Nephron progenitor cell (in vitro differentiated cells): ENCODE measurements at regions not wholly inside any gene's neighbourhood (a gene's known extent, or its start where the extent isn't known, plus 50 kb on each side); places are given as distances from the start of the nearest gene placed in this dataset.

Experiments
- DNase-seq: peaks from one replicate; pipeline ENCODE4 v3.0.0; 2021
- H3K27ac Mint-ChIP-seq: 2 replicates; pipeline ENCODE4 v1.8.0; 2021; ENCODE audit warnings: mild to moderate bottlenecking, moderate library complexity, mixed read lengths
- H3K27me3 Mint-ChIP-seq: 2 replicates; pipeline ENCODE4 v1.8.0; 2021; ENCODE audit warnings: mild to moderate bottlenecking, low read depth, mixed read lengths; ENCODE audit not compliant: poor library complexity
- H3K36me3 Mint-ChIP-seq: 2 replicates; pipeline ENCODE4 v1.8.0; 2021; ENCODE audit warnings: low read depth, mixed read lengths
- H3K4me1 Mint-ChIP-seq: 2 replicates; pipeline ENCODE4 v1.8.0; 2021; ENCODE audit warnings: mixed read lengths
- H3K4me3 Mint-ChIP-seq: 2 replicates; pipeline ENCODE4 v1.8.0; 2021; ENCODE audit warnings: mild to moderate bottlenecking, moderate library complexity, mixed read lengths
- H3K9me3 Mint-ChIP-seq: 2 replicates; pipeline ENCODE4 v1.8.0; 2021; ENCODE audit warnings: mild to moderate bottlenecking, moderate library complexity, mixed read lengths
- TF ChIP-seq, protein P1 (sequence below): fragments of 200-600 bp; sonication (generic); IDR thresholded peaks from 2 replicates; pipeline ENCODE4 v1.5.0; 2021; ENCODE audit warnings: antibody characterized with exemption

DNA sequence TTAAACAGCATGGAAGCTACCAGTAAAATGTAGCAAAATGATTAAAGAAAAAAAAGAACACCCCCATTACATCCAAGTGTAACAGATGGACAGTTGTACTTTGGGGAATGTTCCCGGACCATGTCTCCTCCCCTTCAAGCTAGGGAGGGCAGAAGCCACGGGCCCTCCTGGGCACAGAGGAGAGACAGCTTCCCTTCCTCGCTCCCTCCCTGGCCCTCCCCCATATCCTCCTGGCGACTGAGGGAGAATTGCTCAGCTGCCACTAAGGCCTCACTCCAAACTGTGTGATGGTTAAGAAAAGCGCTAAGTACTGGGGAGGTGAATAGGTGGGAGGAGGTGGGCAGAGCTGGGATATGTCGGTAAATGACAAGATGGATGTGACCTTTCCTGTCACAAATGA, 358.0 kb downstream of the HRH4 start:
- DNase-seq, result peak; percentile 19
- peaks cover 50% of the 10 kb centered on the region for H3K4me1 Mint-ChIP-seq
- H3K27ac Mint-ChIP-seq, result peak overlapping the region; percentile 96
- TF ChIP-seq, protein P1, sequence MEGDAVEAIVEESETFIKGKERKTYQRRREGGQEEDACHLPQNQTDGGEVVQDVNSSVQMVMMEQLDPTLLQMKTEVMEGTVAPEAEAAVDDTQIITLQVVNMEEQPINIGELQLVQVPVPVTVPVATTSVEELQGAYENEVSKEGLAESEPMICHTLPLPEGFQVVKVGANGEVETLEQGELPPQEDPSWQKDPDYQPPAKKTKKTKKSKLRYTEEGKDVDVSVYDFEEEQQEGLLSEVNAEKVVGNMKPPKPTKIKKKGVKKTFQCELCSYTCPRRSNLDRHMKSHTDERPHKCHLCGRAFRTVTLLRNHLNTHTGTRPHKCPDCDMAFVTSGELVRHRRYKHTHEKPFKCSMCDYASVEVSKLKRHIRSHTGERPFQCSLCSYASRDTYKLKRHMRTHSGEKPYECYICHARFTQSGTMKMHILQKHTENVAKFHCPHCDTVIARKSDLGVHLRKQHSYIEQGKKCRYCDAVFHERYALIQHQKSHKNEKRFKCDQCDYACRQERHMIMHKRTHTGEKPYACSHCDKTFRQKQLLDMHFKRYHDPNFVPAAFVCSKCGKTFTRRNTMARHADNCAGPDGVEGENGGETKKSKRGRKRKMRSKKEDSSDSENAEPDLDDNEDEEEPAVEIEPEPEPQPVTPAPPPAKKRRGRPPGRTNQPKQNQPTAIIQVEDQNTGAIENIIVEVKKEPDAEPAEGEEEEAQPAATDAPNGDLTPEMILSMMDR, result no peak
- peaks cover 10% of the 10 kb centered on the region for H3K36me3 Mint-ChIP-seq
- peaks cover 10% of the 10 kb centered on the region for H3K27me3 Mint-ChIP-seq
- peaks cover 12% of the 10 kb centered on the region for H3K9me3 Mint-ChIP-seq
- H3K4me3 Mint-ChIP-seq, result peak overlapping the region; percentile 50

DNA sequence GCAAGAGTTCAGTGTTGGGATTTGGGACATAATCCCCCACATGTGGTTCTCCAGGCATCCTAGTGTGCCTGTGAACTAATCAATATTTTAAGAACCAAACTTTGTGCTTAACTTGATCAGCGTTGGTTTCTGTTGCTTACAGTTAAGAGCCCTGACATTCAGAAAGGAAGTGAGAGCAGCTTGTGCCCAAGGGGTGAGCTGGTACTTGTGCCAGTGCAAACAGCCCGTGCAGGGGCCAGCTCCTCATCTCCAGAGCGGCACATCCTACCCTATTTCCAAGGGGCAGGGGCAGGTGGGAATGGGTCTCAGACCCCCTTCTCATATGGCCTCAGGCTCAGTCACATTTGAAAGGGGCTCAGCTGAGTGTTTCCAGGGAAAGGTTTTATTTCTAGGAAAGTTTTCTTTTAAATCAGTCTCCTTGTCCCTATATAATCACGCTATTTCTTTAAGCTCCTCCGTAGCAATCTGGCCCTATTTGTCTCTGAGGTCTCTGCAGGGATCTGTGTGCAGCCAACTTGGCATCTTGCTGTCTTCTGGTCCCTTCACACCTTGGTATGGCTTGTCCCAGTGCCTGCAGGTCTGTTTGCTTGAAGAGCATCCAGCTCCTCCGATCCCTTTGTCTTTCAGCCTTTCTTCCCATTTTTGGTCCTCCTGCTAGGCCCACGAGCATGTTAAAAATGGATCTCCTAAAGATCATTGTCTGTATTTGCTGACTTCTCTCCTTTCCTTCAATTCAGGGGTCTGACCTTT, 358.9 kb downstream of the HRH4 start:
- H3K27me3 Mint-ChIP-seq, result peaks cover 10% of the 10 kb centered on the region
- peaks cover 5% of the 10 kb centered on the region for H3K9me3 Mint-ChIP-seq
- H3K4me3 Mint-ChIP-seq, result no peak overlapping the region
- H3K27ac Mint-ChIP-seq, result peak overlapping the region; percentile 96
- TF ChIP-seq, protein P1, result no peak
- peaks cover 48% of the 10 kb centered on the region for H3K4me1 Mint-ChIP-seq
- DNase-seq, result no peak
- peaks cover 1% of the 10 kb centered on the region for H3K36me3 Mint-ChIP-seq

DNA sequence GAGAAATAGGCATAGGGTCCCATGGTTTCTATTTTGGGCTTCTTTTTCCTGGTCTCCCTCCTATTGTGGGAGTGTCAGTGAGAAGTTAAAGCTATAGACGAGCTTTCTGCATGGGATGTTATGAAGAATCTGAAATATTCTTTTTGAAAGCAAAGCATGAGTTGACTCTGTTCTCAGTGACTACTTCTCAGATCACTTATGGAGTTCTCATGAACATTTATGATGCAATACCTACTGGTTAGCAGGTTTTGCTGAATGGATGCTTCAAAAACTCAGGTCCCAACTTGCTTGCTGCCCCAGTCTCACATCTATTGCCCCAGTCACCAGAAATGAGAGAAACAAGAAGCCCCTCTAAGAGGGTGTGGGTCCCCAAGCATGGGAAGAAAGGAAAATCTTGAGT, 365.0 kb downstream of the HRH4 start:
- Mint-ChIP-seq H3K36me3 (no peaks in the 10 kb centered on the region), H3K27me3 (peaks cover 8% of the 10 kb centered on the region), H3K27ac (no peak overlapping the region), H3K9me3 (no peaks in the 10 kb centered on the region), H3K4me3 (no peak overlapping the region), H3K4me1 (peaks cover 49% of the 10 kb centered on the region)
- no peak for DNase-seq
- TF ChIP-seq, protein P1, result no peak

DNA sequence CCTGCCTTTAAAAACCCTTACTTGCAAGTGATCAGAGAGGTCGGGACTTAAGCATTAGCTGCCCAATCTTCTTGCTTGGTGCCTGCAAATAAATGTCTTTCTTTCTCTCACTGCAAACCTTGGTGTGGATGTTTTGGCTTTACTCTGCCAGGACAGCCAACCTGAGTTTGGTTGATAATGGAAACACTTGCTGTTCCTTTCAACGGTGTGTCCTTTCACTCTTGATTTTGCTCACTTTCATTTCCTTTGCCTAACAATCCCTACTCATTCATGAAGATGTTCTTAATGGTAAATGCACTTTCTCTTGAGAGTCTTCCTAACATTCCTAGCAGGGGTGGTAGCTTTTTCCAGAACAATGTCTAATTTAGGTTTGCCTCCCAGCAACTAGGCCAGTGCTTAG, 366.2 kb downstream of the HRH4 start:
- Mint-ChIP-seq H3K4me1 (peaks cover 59% of the 10 kb centered on the region), H3K27ac (no peak overlapping the region), H3K4me3 (no peak overlapping the region), H3K36me3 (no peaks in the 10 kb centered on the region), H3K27me3 (peaks cover 4% of the 10 kb centered on the region), H3K9me3 (no peaks in the 10 kb centered on the region)
- TF ChIP-seq, protein P1, result no peak
- no peak for DNase-seq

DNA sequence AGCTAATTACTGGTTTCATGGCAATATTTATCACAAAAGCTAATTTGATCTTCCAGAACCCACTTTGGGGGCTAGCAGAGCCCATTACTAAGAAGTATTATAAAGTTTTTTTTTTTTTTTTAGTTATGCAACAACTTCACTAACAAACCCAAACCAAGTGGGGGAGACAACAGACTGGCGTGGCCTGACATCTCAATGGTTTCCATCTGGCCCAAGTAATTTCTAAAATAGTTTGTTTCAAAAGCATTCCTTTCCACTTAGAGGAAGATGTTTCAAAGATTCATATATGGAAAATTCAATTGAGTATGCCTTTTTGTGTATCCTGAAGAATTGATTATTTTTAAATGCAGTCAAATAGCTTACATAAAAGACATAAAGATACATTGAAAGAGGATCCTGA, 367.1 kb downstream of the HRH4 start:
- Mint-ChIP-seq H3K9me3 (no peaks in the 10 kb centered on the region), H3K4me1 (peaks cover 62% of the 10 kb centered on the region), H3K36me3 (no peaks in the 10 kb centered on the region), H3K4me3 (no peak overlapping the region), H3K27me3 (peaks cover 4% of the 10 kb centered on the region), H3K27ac (no peak overlapping the region)
- TF ChIP-seq, protein P1, result no peak
- DNase-seq, result no peak

DNA sequence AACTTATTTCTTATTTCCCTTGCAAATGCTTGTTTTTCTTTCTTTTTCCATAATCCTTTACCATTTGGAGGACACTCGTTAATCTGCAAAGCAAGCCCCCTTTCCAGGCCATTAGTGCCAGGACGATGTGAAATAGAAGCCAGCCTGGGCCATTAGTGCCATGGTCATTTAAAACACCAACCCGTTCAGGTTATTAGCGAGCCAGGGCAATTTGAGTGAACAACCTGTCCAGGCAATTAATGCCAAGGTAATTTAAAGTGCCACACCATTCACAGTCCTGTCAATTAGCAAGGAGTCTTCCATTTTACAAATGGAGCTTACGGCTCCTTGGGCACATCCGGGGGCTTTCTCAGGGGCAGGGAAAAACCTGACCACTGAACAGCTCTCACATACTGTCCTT, 370.6 kb downstream of the HRH4 start:
- H3K4me3 Mint-ChIP-seq, result no peak overlapping the region

More for the DNA sequence above, 370.6 kb downstream of the HRH4 start:
- peak; percentile 8 for DNase-seq
- Mint-ChIP-seq H3K27ac (peak overlapping the region; percentile 99), H3K27me3 (no peaks in the 10 kb centered on the region), H3K9me3 (peaks cover 6% of the 10 kb centered on the region), H3K36me3 (no peaks in the 10 kb centered on the region), H3K4me1 (peaks cover 87% of the 10 kb centered on the region)
- TF ChIP-seq, protein P1, result no peak
